ENCODE measurements at regions not wholly inside any gene's neighbourhood (a gene's known extent, or its start where the extent isn't known, plus 50 kb on each side); places are given as distances from the start of the nearest gene placed in this dataset.

- intact Hi-C loops (cut with micrococcal nuclease): loop anchor here (1.0 to 10.0 kb wide), 4 partner anchors 53 to 329 kb away; partner anchors contain the start of genes RNU6-7 and RNU6-8
Measured at GRCh38 chr14:32254952-32255679, 52.0 kb upstream of the RNU6-8 start.

GRCh38 chr14:32255789-32256188 lies 52.7 kb upstream of the RNU6-8 start:
- intact Hi-C loops (cut with micrococcal nuclease): loop anchor here (1.0 to 10.0 kb wide), 2 partner anchors 209 to 305 kb away; no protein-coding TSS in a partner anchor

- intact Hi-C loops (cut with micrococcal nuclease): loop anchor here (10.0 kb wide), 1 partner anchor 208 kb away; no protein-coding TSS in a partner anchor
Measured at GRCh38 chr14:32256576-32256975, 53.5 kb upstream of the RNU6-8 start.

GRCh38 chr14:32258336-32258993 lies 55.4 kb upstream of the RNU6-8 start:
- intact Hi-C loops (cut with micrococcal nuclease): loop anchor here (10.0 kb wide), 1 partner anchor 206 kb away; no protein-coding TSS in a partner anchor

- intact Hi-C loops (cut with micrococcal nuclease): loop anchor here (10.0 kb wide), 1 partner anchor 205 kb away; no protein-coding TSS in a partner anchor
Measured at GRCh38 chr14:32259368-32260013, 56.4 kb upstream of the RNU6-8 start.

- intact Hi-C loops (cut with micrococcal nuclease): no loop called here
Measured at GRCh38 chr14:32263939-32264567, 61.0 kb upstream of the RNU6-8 start.

GRCh38 chr14:32265584-32265983 lies 62.5 kb upstream of the RNU6-8 start:
- intact Hi-C loops (cut with micrococcal nuclease): no loop called here

- intact Hi-C loops (cut with micrococcal nuclease): no loop called here
Measured at GRCh38 chr14:32277998-32278397, 51.1 kb upstream of the AKAP6 start.
